GM18517 (cell line): ENCODE measurements at regions not wholly inside any gene's neighbourhood (a gene's known extent, or its start where the extent isn't known, plus 50 kb on each side); places are given as distances from the start of the nearest gene placed in this dataset.

ENCODE experiments used
- ATAC-seq: cut with Tn5 transposase; IDR thresholded peaks from one replicate; pipeline ENCODE4 v1.9.1; 2021; ENCODE audit warnings: mild to moderate bottlenecking, moderate library complexity; ENCODE audit not compliant: unreplicated experiment

DNA sequence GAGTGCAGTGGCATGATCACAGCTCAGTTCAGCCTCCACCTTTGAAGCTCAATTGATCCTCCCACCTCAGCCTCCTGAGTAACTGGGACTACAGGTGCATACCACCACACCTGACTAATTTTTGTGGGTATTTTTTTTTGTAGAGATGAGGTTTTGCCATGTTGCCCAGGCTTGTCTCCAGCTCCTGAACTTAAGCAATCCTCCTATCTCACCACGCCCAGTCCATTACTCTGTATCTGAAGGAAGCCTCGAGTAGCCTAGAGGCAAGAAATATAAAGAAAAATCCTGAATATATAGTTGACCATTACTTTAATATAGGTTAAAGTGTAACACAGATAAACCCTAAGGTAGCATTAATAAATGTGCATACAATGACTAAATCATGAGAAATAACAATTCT lies 686.8 kb upstream of the PIK3C3 start:
- ATAC-seq: no peak

DNA sequence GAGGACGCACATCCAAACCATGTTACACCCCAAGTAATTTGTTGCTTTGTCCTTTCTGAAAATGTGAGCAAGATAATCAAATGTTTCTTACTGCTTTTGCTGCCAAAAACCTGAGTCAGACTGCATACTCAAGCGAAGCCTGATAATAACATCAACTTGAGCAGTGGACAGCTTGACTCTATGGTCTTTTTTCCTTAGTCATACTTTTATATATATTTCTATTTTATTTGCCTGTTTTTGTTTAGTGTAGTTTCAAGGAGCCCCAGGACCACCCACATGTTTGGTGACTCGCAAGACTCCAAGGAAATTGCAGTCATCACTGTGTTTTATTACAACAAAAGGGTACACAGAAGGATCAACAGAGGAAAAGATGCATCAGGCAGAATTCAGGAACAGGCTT lies 688.4 kb upstream of the PIK3C3 start:
- no peak for ATAC-seq

DNA sequence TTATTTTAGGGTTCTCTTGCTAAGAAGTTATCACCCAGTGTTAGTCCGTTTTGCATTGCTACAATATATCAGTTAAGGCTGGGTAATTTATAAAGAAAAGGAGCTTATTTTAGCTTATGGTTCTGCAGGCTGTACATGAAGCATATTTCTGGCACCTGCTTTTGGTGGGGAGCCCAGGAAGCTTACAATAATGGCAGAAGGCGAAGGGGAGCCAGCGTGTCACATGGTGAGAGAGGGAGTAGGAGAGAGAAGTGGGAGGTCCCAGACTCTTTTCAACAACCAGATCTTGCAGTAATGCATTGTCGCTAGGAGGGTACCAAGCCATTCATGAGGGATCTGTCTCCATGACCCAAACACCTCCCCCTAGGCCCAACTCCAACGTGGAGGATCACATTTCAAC lies 688.8 kb upstream of the PIK3C3 start:
- ATAC-seq: no peak

DNA sequence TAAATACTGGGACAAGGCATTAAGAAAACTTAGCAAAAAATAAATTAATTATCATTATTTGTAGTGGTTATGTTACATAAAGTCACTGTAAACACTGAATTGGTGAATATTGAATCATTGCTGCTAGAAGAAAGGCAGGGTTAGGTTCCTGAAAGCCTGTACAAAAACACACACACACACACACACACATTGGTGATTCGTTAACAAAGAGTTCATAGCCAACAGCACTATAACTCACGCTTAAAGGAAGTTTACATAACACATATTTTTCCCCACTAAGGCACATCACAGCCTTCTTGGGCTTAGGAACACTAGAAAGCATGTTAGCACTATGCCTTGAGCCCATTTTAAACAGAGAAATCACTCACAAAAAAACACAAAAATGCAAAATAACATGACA lies 690.0 kb upstream of the PIK3C3 start:
- ATAC-seq: no peak

DNA sequence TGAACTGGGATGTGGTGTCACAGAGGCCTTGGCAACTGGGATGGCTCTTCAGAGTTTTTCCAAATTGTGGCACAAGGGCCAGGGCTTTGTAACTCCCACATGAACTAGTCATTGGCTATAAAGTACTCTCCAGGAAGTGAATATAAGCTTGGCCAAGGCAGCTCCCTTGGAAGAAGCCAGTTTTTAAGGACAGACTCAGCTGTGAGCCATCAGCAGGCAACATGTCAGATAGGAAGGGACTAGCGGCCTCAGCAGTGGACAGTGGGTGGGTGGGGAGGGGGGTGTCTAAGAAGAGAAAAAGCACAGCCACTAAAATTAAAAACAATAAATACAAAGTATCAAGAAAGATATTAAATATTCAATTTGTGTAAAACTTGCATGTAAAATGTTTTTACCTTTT lies 691.1 kb upstream of the PIK3C3 start:
- no peak for ATAC-seq

DNA sequence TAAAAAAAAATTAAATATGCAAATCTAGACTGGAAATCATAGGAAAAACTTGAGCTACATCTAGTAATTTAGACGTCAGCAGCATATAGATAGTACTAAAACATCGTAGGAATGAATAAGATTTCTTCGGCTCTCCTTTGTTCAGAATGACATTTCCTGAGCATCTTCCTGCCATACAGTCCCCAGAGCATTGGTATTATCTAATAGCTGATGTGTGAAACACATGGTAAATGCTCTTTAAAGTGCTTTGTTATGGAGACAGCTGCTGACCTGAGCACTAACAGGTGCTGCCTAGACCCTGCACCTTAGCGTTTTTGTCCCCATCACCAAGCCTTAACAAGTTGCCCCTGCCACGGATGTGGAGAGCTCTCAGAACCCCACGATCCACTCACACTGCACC lies 692.3 kb upstream of the PIK3C3 start:
- ATAC-seq: no peak

DNA sequence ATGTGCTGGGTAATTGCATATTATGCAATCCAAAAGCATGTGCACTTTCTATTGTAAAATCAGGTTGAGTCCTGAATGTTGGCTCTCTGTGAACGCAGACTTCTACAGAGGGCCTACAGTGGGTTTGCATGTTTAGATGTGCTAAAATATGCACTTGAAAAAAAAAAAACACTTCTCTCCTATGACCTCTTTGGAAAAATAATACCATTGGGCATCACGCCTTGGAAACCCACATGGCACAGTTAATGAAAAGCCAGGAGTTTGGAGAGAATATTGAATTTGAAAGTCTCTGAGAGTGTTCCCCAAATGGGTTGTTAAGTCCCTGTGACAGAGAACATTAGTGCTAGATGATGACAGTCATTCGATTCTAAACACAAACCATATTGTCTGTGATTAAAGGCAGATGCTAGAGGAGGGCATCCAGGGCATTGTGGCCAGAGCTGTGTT lies 710.4 kb upstream of the PIK3C3 start:
- no peak for ATAC-seq

DNA sequence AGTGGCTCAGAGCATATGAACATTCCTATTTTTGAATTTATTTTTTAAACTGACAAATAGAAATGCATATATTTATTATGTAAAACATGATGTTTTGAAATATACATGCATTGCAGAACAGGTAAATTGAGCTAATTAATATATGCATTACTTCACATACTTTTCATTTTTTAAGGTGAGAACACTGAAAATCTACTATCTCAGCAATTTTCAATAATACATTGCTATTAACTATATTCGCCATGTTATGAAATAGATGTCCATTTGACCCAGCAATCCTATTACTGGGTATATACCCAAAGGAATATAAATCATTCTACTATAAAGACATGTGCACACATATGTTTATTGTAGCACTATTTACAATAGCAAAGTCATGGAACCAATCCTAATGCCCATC lies 717.7 kb upstream of the PIK3C3 start:
- no peak for ATAC-seq

DNA sequence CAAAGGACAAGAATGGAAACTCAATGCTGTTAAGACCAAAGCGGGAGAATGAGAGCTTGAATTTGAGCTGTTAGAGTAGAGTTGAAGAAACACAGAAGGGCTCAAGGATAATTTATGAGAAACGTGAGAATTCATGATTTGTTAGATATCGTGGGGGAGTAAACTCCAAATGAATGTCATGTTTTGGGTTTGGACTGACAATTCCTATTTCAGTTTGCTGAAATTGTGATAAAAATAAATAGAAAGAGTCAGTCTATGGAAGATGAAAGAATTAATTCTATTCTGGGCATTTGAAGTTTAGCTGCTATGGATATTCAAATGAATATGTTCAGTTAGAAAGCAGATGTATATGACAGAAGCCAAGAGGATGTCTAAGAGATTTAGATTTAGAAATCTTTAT lies 723.4 kb upstream of the PIK3C3 start:
- ATAC-seq: no peak

DNA sequence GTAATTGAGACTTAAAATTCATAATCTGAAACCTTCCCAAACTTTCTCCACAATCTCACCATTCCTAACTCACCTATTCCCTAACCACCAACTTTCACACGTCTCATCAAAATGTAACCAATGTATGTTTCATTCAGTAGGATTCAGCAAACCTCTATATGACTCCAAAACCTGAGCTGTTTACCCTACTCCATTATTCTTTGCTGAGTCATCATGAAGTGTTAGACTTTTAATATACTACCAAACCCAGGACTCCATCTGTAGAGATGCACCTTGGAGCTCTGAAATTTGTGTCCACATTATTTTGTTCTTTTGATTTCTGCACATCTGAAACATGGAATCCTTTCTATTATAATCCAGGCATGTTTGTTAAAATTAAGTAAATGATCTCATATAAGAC lies 727.0 kb upstream of the PIK3C3 start:
- ATAC-seq: no peak

DNA sequence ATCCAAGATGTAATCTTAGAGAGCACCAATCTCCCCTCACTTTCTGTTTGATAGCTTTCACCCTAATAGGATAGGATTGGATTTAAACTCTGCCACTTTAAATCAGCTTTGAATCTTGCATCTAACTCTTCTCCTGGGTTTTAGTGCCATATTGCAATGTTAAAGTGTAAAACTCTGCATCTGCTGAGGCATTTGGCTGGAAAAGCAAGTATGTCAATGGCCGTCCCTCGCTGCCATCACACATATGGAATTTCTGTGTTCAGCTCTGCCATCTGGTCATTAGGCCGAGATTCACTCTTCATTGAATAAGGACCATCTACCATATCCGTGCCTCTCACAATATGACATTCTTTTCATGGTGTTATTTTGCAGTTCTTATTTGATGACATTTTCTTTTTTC lies 728.1 kb upstream of the PIK3C3 start:
- ATAC-seq: no peak

DNA sequence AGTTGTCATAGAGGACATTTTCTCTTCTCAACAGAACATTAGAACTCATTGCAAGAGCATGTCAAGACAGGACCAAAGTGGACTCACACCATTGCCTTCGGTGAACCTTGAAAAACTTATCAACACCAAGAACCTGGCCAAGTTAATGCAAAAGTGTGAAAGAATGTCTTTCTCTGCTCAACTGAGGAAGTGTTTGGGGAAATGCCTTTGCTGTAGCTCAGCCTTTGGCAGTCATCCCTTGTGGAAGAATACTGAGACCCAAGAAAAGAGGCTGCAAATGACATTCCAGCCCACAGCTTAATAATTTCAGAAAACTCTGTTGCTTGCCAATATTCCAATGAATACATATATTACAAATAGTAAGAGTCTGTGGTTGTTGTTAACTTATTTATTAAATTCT lies 728.8 kb upstream of the PIK3C3 start:
- ATAC-seq: no peak

DNA sequence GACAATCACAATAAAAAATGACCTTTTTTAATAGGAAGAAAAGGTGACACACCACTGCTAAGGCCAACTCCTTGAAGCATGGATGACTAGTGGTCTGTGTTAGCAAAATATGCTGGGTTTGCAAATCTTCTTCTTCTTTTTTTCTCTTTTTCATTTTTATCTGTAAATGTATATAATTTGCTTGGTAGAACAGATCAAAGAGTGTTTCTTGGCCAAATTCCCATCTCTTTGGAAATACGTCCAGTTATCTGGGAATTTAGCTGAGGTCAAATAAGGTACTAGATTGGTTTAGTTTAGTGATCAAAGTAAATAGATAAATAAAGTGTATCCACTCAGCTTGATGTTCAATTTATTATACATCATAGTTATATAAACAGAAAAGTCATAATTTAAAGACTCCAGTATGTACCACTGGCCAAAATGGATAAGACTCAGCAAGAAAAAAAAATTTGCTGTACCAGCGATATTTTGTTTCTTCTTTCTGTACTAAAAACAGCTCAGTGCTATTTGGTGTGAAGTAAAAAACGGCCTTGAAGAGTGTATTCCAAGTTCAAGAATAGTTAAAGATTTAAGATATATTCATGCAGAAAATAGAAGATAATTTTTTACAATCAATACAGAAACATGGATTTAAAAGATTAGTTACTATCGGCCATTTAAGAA lies 738.6 kb upstream of the PIK3C3 start:
- ATAC-seq: no peak

DNA sequence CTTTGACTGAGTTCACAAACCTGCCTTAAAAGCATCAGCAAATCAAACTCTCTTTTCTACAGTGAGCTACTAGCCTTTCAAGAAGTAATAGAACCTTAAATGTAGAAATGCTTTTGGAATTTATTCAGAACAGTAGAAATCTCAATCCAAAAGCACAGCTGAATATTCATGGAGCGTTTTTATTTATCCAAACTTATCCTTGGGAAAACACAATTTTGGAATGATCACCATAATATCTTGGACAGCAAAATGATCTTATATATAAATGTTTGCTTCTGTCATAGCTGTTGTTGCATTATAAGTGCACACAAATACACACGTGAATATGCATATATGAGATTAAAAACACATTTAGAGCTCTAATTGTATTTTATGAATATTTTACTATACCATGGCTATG lies 747.3 kb upstream of the PIK3C3 start:
- no peak for ATAC-seq

DNA sequence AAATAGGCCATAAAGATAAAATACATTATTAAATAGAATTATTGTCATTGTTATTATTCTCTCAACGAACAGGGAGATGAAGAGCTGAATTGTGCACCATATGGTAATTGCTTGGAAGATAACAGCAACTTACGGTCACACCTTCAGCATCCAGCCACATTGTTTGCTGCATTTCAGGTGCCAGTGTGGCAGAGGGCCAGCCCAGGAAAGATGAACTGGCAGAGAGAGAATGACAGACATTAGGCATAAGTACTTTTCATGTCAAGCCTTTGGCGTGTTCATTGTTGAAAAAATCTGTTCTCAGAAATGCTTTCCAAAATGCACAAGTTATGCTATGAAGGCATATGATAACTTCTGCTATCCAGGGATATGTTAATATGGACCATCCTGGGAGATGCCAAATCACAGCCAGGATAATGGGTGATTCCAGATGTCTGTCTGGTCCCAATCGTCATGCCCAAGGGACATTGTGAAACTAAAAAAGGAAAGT lies 748.6 kb upstream of the PIK3C3 start:
- no peak for ATAC-seq

DNA sequence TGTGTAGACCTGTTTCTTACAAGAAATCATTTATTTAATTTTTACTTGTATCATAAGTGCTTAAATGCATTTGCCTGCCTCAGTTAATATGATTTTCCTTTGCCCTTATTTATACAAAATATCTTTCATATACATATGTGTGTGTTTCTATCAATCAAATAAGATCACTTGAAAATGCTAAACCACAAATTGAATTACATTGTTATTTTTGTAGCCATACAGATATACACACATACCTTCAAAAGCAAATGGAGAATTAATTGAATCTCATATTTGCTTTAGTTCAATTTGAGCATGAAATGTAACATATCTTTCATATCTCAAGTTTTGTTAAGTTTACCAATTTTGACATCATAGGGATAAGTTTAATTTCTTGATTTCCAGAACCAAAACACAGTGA lies 755.8 kb upstream of the PIK3C3 start:
- ATAC-seq: no peak

DNA sequence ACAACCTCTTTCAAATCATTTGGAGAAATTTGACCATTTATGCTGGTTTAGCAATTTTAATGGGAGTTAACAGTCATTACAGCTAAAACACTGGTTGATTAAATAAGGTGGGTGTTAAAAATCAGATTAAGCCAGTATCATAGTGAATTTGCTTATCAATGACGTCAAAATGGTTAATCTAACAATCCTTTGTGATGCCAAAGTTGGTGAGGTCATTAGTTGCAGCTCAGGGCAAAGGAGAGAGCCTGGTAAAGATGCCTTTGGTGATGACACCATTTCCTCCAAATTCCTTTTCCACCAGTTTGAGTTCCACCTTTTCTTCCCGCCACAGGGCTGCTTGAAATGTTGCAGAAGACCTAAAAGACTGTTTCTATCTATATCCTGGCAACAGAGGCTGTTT lies 757.1 kb upstream of the PIK3C3 start:
- ATAC-seq: no peak

DNA sequence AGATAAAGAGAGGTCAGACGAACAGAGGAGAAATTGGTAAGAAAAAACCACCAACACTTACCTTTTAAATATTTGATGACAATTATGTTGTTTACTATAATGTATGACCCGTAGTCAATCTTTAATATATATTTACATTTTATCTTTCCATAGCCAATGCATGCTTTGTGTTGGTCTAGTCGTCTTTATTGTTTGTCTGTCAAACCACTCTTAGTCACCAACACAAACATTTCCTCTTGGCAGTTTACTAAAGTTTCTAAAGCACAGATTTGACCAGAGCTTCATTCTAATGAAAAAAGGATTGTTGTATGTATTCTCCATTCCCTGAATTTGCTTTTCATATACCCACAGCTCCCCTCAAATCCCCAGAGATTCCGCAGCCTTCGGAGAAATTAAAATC lies 784.7 kb upstream of the PIK3C3 start:
- ATAC-seq: no peak

DNA sequence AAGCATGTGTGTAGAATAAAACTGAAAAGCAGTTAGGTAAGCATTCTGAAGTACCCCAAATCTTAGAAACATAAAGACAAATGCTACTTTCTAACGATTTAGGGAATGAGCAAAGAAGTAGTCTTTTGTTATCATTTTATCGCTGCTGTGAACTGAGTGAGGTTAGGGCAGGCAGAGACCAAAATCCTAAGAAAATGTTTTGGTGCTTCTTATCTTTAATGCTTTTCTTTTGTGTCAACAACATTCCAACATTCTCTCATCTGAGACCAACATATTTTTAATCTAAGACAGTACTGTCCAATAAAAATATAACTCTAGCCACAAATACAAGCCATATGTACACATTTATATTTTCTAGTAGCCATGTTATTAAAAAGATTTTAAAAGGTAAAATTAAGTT lies 789.4 kb upstream of the PIK3C3 start:
- no peak for ATAC-seq

DNA sequence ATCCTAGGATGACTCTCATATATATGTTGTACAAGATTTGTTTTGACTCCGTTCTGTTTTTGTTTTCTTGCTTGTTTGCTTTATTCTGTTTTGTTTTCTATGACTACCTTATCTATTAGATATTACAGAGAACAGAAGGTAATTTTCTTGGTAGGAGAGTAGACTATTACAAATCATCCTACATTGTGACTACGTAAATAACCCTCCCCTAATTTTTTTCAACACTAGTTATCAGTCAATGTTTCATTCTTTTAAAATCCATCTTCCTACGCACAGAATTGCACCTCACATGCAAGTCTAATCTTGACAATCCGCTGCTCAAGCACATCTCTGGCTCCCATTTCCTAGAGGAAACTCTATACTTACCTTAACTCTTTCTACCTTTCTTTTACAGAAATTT lies 792.3 kb upstream of the PIK3C3 start:
- ATAC-seq: no peak

DNA sequence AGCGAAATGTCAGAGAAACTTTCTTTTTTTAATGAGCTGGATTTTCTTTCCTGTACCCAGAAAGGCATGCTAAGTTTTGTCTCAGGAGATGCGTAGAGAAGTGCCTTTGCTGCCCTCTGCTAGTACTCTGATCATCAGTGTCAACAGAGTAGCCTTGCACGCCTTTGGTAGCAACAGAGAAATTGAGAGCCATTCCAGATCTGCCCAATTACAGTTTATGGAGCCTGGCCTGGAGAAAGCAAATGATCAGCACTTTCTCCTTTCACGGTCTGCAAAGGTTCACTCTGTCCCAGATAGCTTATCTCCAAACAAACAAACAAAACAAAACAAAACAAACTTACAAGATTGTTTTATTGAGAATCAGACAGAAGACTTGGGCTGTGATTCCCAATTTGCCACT lies 792.8 kb upstream of the PIK3C3 start:
- ATAC-seq: no peak

DNA sequence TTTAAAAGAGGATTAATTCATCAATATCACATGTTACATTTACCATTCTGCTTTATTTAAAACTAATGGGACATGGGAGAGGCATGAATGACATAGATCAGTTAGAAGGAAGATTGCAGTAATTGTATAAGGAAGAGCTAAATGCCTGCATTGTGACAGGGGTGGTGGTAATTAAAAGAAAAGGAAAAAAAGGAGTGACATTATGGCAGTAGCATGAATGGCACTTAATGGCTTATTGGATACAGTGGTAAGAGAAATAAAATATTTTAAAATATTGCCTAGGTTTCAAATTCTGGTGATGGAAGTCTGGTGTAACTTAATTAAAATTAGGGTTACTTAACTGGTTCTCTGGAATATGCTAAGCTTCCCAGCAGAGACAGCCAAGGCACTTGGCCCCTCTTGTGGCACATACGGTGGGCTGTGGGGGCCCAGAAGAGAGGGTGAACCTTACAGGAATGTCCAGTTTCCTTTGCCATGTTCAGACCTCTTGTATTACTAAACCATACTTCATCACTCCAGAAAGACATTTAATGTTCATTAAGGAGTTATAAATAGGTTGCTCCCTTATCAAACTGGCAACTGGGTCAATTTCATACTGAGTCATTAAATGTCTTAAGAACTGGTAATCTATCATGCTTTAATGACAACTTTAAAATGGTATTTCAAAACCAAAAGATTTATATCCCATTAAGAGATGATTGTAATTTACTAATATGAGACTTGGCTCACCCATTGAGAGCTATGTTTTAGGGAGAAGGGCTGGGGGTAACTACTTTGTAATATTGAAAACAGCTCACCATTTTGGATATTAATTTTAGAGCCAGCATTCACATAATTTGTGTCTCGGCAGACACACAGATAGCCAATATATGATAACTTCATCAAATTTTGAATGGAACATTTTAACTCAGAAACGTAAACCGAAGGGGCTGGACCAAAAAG lies 798.9 kb upstream of the PIK3C3 start:
- no peak for ATAC-seq
